ENCODE measurements at regions not wholly inside any gene's neighbourhood (a gene's known extent, or its start where the extent isn't known, plus 50 kb on each side); places are given as distances from the start of the nearest gene placed in this dataset.

GRCh38 chrX:150200820-150201287 lies 162.3 kb upstream of the MAMLD1 start:
- TF ChIP-seq CTCF (conservative IDR thresholded peaks at IDR 0.05 in 1 of 2, IDR thresholded peaks at IDR 0.05 in 1 of 2; ENCODE audit: extremely low read depth in 1 of 2, insufficient read depth in 1 of 2, low read depth in 1 of 2, low read length in 2 of 2) (peak in 1 of 2 donors; percentile 2), EZH2 (IDR thresholded peaks at IDR 0.05; ENCODE audit: borderline replicate concordance, low read length) (no peak)
